Left kidney (tissue), 1 donor: ENCODE measurements at regions not wholly inside any gene's neighbourhood (a gene's known extent, or its start where the extent isn't known, plus 50 kb on each side); places are given as distances from the start of the nearest gene placed in this dataset.
"Not testable (repeated sequence)": the region's sequence is repeated elsewhere in the genome, so short reads cannot be mapped to it uniquely, and the experiment has no call there.

ENCODE experiments used
- DNase-seq: peaks from one replicate; pipeline ENCODE4 v3.0.0-alpha.2; 2013

- DNase-seq: not testable (repeated sequence)
Observed at GRCh38 chr1:242912855-242913254, 342.2 kb downstream of the CEP170 start.

GRCh38 chr1:242900558-242900957, 354.5 kb downstream of the CEP170 start:
- DNase-seq: not testable (repeated sequence)

- peak; percentile 20 for DNase-seq
Observed at GRCh38 chr1:242890192-242890741, 364.8 kb downstream of the CEP170 start.

- no peak for DNase-seq
Observed at GRCh38 chr1:242886137-242886536, 361.6 kb upstream of the PLD5 start.

- DNase-seq: not testable (repeated sequence)
Observed at GRCh38 chr1:242880022-242880421, 355.5 kb upstream of the PLD5 start.

GRCh38 chr1:242877743-242878142, 353.2 kb upstream of the PLD5 start:
- DNase-seq: no peak

GRCh38 chr1:242877229-242877628, 352.7 kb upstream of the PLD5 start:
- DNase-seq: no peak

- no peak for DNase-seq
Observed at GRCh38 chr1:242876030-242876429, 351.5 kb upstream of the PLD5 start.

- no peak for DNase-seq
Observed at GRCh38 chr1:242873661-242874060, 349.2 kb upstream of the PLD5 start.

GRCh38 chr1:242872521-242872920, 348.0 kb upstream of the PLD5 start:
- DNase-seq: no peak

GRCh38 chr1:242871471-242872030, 347.1 kb upstream of the PLD5 start:
- DNase-seq: no peak

GRCh38 chr1:242870966-242871365, 346.5 kb upstream of the PLD5 start:
- no peak for DNase-seq

GRCh38 chr1:242856289-242856688, 331.8 kb upstream of the PLD5 start:
- no peak for DNase-seq

- no peak for DNase-seq
Observed at GRCh38 chr1:242854466-242854865, 330.0 kb upstream of the PLD5 start.

- DNase-seq: peak; percentile 50
Observed at GRCh38 chr1:242847390-242847993, 323.0 kb upstream of the PLD5 start.

GRCh38 chr1:242842094-242842493, 317.6 kb upstream of the PLD5 start:
- DNase-seq: no peak

- no peak for DNase-seq
Observed at GRCh38 chr1:242839101-242839500, 314.6 kb upstream of the PLD5 start.

- DNase-seq: no peak
Observed at GRCh38 chr1:242836423-242836822, 311.9 kb upstream of the PLD5 start.

- no peak for DNase-seq
Observed at GRCh38 chr1:242828828-242829227, 304.3 kb upstream of the PLD5 start.

- no peak for DNase-seq
Observed at GRCh38 chr1:242828199-242828598, 303.7 kb upstream of the PLD5 start.

- DNase-seq: no peak
Observed at GRCh38 chr1:242827538-242827937, 303.0 kb upstream of the PLD5 start.

GRCh38 chr1:242826701-242827336, 302.3 kb upstream of the PLD5 start:
- no peak for DNase-seq

GRCh38 chr1:242824435-242824834, 299.9 kb upstream of the PLD5 start:
- DNase-seq: no peak
